Kidney (tissue), 13 donors: ENCODE measurements at regions not wholly inside any gene's neighbourhood (a gene's known extent, or its start where the extent isn't known, plus 50 kb on each side); places are given as distances from the start of the nearest gene placed in this dataset.

Experiments
- DNase-seq, 5 donors: peaks; one replicate each; pipeline ENCODE4 v3.0.0-alpha.2; 2013 to 2020
- FAIRE-seq: peaks from 2 replicates; lab custom pipeline; 2012; peaks lifted over from hg19 to GRCh38; lab: Jason Lieb, UNC
- H3K27ac ChIP-seq, 2 donors: one replicate each; pipeline ENCODE4 v1.7.0; 2013; ENCODE audit warnings: low read depth in 2 of 2, low read length in 2 of 2, inconsistent platforms in 1 of 2
- H3K27me3 ChIP-seq: one replicate; pipeline ENCODE4 v1.7.1; 2013; ENCODE audit warnings: low read length, inconsistent platforms; ENCODE audit not compliant: control insufficient read depth, insufficient read depth
- H3K36me3 ChIP-seq, 3 donors: one replicate each; pipeline versions ENCODE4 v1.7.0 to v1.7.1; 2013; ENCODE audit warnings: low read length in 3 of 3, control low read depth in 1 of 3, inconsistent platforms in 1 of 3; ENCODE audit not compliant: insufficient read depth in 3 of 3, control insufficient read depth in 2 of 3
- H3K4me1 ChIP-seq, 3 donors: one replicate each; pipeline versions ENCODE4 v1.7.0 to v1.7.1; 2013; ENCODE audit warnings: low read length in 3 of 3, inconsistent platforms in 1 of 3, low read depth in 1 of 3; ENCODE audit not compliant: control insufficient read depth in 2 of 3, insufficient read depth in 2 of 3
- H3K4me3 ChIP-seq, 3 donors: one replicate each; pipeline versions ENCODE4 v1.7.0 to v1.8.1; 2013; ENCODE audit warnings: low read length in 3 of 3, control low read depth in 1 of 3, inconsistent platforms in 1 of 3
- H3K9ac ChIP-seq, 3 donors: one replicate each; pipeline versions ENCODE4 v1.7.0 to v1.7.1; 2013; ENCODE audit warnings: low read length in 3 of 3, control low read depth in 1 of 3, inconsistent platforms in 1 of 3
- H3K9me3 ChIP-seq, 3 donors: one replicate each; pipeline versions ENCODE4 v1.7.0 to v1.7.1; 2013; ENCODE audit warnings: low read length in 3 of 3, control low read depth in 1 of 3, inconsistent platforms in 1 of 3; ENCODE audit not compliant: control insufficient read depth in 2 of 3, insufficient read depth in 1 of 3
- CTCF ChIP-seq: IDR thresholded peaks from 3 replicates; pipeline ENCODE4 v1.5.1; 2012; ENCODE audit warnings: mild to moderate bottlenecking, moderate library complexity, borderline replicate concordance; ENCODE audit not compliant: insufficient read depth; ENCODE audit errors: extremely low read depth
- intact Hi-C: fragments of 100-400 bp; cut with DNase I; formaldehyde crosslinking; loops from one replicate; pipeline ENCODE4 v1.11.1; 2022
- donor health status: control.
- donor health status: control.
- donor health status: control.
- donor health status: control.
- donor health status: control.
- donor health status: DM: yes; HTN: yes; CAD: no.
- donor health status: Normal renal cell carcinoma (clear cell type).

- no peak overlapping the region for H3K4me3 ChIP-seq
- no peaks in the 10 kb centered on the region for H3K9me3 ChIP-seq
- no peak for DNase-seq
- H3K27me3 ChIP-seq, result no peaks in the 10 kb centered on the region
- TF ChIP-seq CTCF, result no peak
- no peak for FAIRE-seq
- no peaks in the 10 kb centered on the region for H3K36me3 ChIP-seq
- H3K27ac ChIP-seq, result no peak overlapping the region
- intact Hi-C loops, result no loop called here
- no peak overlapping the region for H3K9ac ChIP-seq
- H3K4me1 ChIP-seq, result no peaks in the 10 kb centered on the region
These were observed 570.4 kb downstream of the PRR32 start for GRCh38 chrX:127389900-127390299.
